GM12878 (cell line): ENCODE measurements at regions not wholly inside any gene's neighbourhood (a gene's known extent, or its start where the extent isn't known, plus 50 kb on each side); places are given as distances from the start of the nearest gene placed in this dataset.

Source experiments
- CEBPB ChIP-seq, 2 experiments: fragments of 150-350 bp in 1 of 2; IDR thresholded peaks; 2 replicates each; pipeline ENCODE4 v1.6.1; 2012 to 2014; ENCODE audit warnings: low read depth in 2 of 2, low read length in 2 of 2, borderline replicate concordance in 1 of 2, inconsistent platforms in 1 of 2
- CHD2 ChIP-seq: IDR thresholded peaks from 2 replicates; pipeline ENCODE4 v1.6.1; 2011; ENCODE audit warnings: low read depth, low read length, improper control_type of control experiment, borderline replicate concordance
- CTCF ChIP-seq, 3 experiments: IDR thresholded peaks in 2 of 3; conservative IDR thresholded peaks in 1 of 3; 2 replicates each; pipeline ENCODE4 v1.5.1; 2011; ENCODE audit warnings: low read depth in 3 of 3, low read length in 3 of 3, mild to moderate bottlenecking in 3 of 3, control low read depth in 2 of 3, moderate library complexity in 2 of 3, inconsistent platforms in 1 of 3, mixed read lengths in 1 of 3; ENCODE audit not compliant: control insufficient read depth in 2 of 3, insufficient read depth in 1 of 3; ENCODE audit errors: extremely low read depth in 1 of 3
- EGR1 ChIP-seq, 2 experiments: IDR thresholded peaks; 1 replicate in 1 of 2; 2 replicates in 1 of 2; pipeline ENCODE4 v1.6.1; 2011 to 2012; ENCODE audit warnings: low read depth in 2 of 2, low read length in 2 of 2, borderline replicate concordance in 1 of 2, mild to moderate bottlenecking in 1 of 2, moderate library complexity in 1 of 2
- ELK1 ChIP-seq: IDR thresholded peaks from 2 replicates; pipeline ENCODE4 v1.6.1; 2012; ENCODE audit warnings: low read depth, low read length, improper control_type of control experiment
- ZNF687 ChIP-seq: fragments of 450-650 bp; IDR thresholded peaks from 2 replicates; pipeline ENCODE4 v1.6.1; 2017; ENCODE audit warnings: mild to moderate bottlenecking, moderate library complexity

GRCh38 chr2:47629501-47630460 lies 59.0 kb upstream of the KCNK12 start:
- TF ChIP-seq ELK1 (no peak), CTCF (IDR thresholded peaks at IDR 0.05 in 2 of 3, conservative IDR thresholded peaks at IDR 0.05 in 1 of 3; ENCODE audit: control insufficient read depth in 2 of 3, extremely low read depth in 1 of 3, insufficient read depth in 1 of 3, low read depth in 3 of 3, low read length in 3 of 3) (no peak), CEBPB (IDR thresholded peaks at IDR 0.05; ENCODE audit: borderline replicate concordance in 1 of 2, low read depth in 2 of 2, low read length in 2 of 2) (no peak), ZNF687 (no peak), CHD2 (no peak), EGR1 (IDR thresholded peaks at IDR 0.05; ENCODE audit: borderline replicate concordance in 1 of 2, low read depth in 2 of 2, low read length in 2 of 2) (no peak)
